ENCODE measurements at regions not wholly inside any gene's neighbourhood (a gene's known extent, or its start where the extent isn't known, plus 50 kb on each side); places are given as distances from the start of the nearest gene placed in this dataset.

DNA sequence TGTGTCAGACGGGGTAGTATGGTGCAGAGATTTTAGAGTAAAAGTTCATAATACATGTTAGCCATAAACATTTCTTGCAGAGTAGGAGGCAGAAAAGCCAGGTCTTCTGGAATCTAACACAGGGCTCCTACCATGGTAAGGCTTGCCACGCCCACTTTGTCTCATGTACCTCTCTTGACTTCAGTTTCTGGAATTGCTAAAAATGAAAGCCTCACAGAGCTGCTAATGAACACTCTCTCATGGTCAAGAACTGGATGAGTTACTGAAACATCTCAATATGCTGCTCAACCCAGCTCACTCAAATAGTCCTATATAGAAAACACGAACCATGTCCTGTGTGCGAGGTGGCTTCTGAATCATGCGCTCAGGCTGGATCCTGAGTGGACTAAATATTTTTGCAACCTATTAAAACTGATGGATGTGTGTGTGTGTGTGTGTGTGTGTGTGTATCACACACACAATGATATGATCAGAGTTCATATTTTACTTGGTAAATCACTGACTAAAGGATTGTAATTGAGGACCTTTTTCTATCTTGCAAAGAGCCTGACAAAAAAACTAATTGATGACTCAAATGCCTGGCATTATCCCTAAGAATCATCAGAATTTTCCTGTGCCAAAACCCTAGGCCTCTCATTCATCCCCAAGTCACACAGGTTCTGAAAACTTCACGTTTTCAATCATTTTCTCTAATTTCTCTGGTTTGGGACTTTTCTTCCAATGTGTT is 1306.6 kb downstream of the XPNPEP1 start:
- WGBS, 2 experiments (ENCODE audit: extremely low coverage in 2 of 2, insufficient read length in 1 of 2): 20% methylated on average over 1 of the region's 6 CpGs; no CpG with 5 or more reads in 1 of the 2 experiments
- no peak overlapping the region for H2BK120ac ChIP-seq (ENCODE audit: low read depth, low read length)
- no peak for TF ChIP-seq POLR2A (IDR thresholded peaks at IDR 0.05; ENCODE audit: low read depth, low read length)
- TF ChIP-seq CHD1 (IDR thresholded peaks at IDR 0.05; ENCODE audit: low read depth, low read length): no peak
- TF ChIP-seq RFX5 (IDR thresholded peaks at IDR 0.05; ENCODE audit: low read depth, low read length): no peak
- TF ChIP-seq NFE2L2 (IDR thresholded peaks at IDR 0.05; ENCODE audit: low read depth, low read length): no peak
- TF ChIP-seq CEBPB (IDR thresholded peaks at IDR 0.05; ENCODE audit: low read depth, low read length): no peak
- TF ChIP-seq, protein P1, sequence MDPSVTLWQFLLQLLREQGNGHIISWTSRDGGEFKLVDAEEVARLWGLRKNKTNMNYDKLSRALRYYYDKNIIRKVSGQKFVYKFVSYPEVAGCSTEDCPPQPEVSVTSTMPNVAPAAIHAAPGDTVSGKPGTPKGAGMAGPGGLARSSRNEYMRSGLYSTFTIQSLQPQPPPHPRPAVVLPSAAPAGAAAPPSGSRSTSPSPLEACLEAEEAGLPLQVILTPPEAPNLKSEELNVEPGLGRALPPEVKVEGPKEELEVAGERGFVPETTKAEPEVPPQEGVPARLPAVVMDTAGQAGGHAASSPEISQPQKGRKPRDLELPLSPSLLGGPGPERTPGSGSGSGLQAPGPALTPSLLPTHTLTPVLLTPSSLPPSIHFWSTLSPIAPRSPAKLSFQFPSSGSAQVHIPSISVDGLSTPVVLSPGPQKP (IDR thresholded peaks at IDR 0.05; ENCODE audit: borderline replicate concordance, low read depth, low read length): no peak
- no peak for TF ChIP-seq MAZ (IDR thresholded peaks at IDR 0.05; ENCODE audit: borderline replicate concordance, low read depth, low read length)
- TF ChIP-seq MAFK (IDR thresholded peaks at IDR 0.05; ENCODE audit: low read depth, low read length): no peak
- TF ChIP-seq BHLHE40 (IDR thresholded peaks at IDR 0.05; ENCODE audit: low read depth, low read length): no peak
- no peak for TF ChIP-seq RCOR1 (IDR thresholded peaks at IDR 0.05; ENCODE audit: insufficient replicate concordance, low read length)
- no peak for TF ChIP-seq RAD21 (IDR thresholded peaks at IDR 0.05; ENCODE audit: low read length)
- TF ChIP-seq SMC3 (IDR thresholded peaks at IDR 0.05; ENCODE audit: low read depth, low read length): no peak
- TF ChIP-seq MXI1 (IDR thresholded peaks at IDR 0.05; ENCODE audit: borderline replicate concordance, low read depth, low read length): no peak
- TF ChIP-seq, protein P2, sequence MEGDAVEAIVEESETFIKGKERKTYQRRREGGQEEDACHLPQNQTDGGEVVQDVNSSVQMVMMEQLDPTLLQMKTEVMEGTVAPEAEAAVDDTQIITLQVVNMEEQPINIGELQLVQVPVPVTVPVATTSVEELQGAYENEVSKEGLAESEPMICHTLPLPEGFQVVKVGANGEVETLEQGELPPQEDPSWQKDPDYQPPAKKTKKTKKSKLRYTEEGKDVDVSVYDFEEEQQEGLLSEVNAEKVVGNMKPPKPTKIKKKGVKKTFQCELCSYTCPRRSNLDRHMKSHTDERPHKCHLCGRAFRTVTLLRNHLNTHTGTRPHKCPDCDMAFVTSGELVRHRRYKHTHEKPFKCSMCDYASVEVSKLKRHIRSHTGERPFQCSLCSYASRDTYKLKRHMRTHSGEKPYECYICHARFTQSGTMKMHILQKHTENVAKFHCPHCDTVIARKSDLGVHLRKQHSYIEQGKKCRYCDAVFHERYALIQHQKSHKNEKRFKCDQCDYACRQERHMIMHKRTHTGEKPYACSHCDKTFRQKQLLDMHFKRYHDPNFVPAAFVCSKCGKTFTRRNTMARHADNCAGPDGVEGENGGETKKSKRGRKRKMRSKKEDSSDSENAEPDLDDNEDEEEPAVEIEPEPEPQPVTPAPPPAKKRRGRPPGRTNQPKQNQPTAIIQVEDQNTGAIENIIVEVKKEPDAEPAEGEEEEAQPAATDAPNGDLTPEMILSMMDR (conservative IDR thresholded peaks at IDR 0.05; ENCODE audit: low read depth, low read length): no peak
- TF ChIP-seq, protein P3, sequence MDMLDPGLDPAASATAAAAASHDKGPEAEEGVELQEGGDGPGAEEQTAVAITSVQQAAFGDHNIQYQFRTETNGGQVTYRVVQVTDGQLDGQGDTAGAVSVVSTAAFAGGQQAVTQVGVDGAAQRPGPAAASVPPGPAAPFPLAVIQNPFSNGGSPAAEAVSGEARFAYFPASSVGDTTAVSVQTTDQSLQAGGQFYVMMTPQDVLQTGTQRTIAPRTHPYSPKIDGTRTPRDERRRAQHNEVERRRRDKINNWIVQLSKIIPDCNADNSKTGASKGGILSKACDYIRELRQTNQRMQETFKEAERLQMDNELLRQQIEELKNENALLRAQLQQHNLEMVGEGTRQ (IDR thresholded peaks at IDR 0.05; ENCODE audit: low read depth, low read length): no peak
- no peak for TF ChIP-seq FOS (IDR thresholded peaks at IDR 0.05; ENCODE audit: low read depth, low read length)
- intact Hi-C loops (cut with micrococcal nuclease): no loop called here
- H3K9ac ChIP-seq (ENCODE audit: low read depth, low read length): no peak overlapping the region
- ATAC-seq (ENCODE audit: low read depth) (no peak), DNase-seq (no peak)
- CTCF ChIA-PET: no interaction called here
- no peak overlapping the region for H2AFZ ChIP-seq (replicated peaks; ENCODE audit: low read length, poor library complexity)
- H3K9me1 ChIP-seq (ENCODE audit: insufficient read depth, low read length): no peaks in the 10 kb centered on the region
- no peak overlapping the region for H4K8ac ChIP-seq (ENCODE audit: low read depth in 2 of 2, low read length in 2 of 2)
- no peak overlapping the region for H3K4me3 ChIP-seq (ENCODE audit: insufficient read depth, low read depth, low read length)
- no peak overlapping the region for H2AK5ac ChIP-seq (ENCODE audit: low read depth, low read length)
- no peak overlapping the region for H4K5ac ChIP-seq (ENCODE audit: low read depth, low read length)
- no peaks in the 10 kb centered on the region for H3K79me1 ChIP-seq (ENCODE audit: low read depth in 1 of 2, low read length in 2 of 2)
- no peak overlapping the region for H3K27ac ChIP-seq (ENCODE audit: insufficient read depth, low read length)
- H4K91ac ChIP-seq (ENCODE audit: insufficient read depth, low read depth, low read length): no peak overlapping the region
- 0 out of 2 replicates have a peak, but pooled peaks cover 2% of the 10 kb centered on the region for H3K9me3 ChIP-seq (ENCODE audit: control insufficient read depth, insufficient read depth, low read length)
- no peak overlapping the region for H3K4ac ChIP-seq (ENCODE audit: low read depth, low read length)
- H2BK5ac ChIP-seq (ENCODE audit: low read depth, low read length, poor library complexity, severe bottlenecking): no peak overlapping the region
- no peak overlapping the region for H3K4me2 ChIP-seq (ENCODE audit: low read depth, low read length)
- H3K23ac ChIP-seq (ENCODE audit: low read depth, low read length): no peak overlapping the region
- dilution Hi-C loops (cut with HindIII; ENCODE audit: low sequenced_read_pairs, unreplicated experiment): no loop called here
- no peak overlapping the region for H2BK20ac ChIP-seq (ENCODE audit: low read depth, low read length)
- H3K14ac ChIP-seq (replicated peaks; ENCODE audit: low read depth, low read length): no peak overlapping the region
- H3K36me3 ChIP-seq (ENCODE audit: control insufficient read depth, insufficient read depth, low read length): no peaks in the 10 kb centered on the region
- H4K20me1 ChIP-seq (ENCODE audit: insufficient read depth, low read length): no peaks in the 10 kb centered on the region
- no peak overlapping the region for H2BK15ac ChIP-seq (ENCODE audit: low read depth, low read length)
- POLR2A ChIA-PET (ENCODE audit: unreplicated experiment): no interaction called here
- in situ Hi-C loops (cut with MboI; ENCODE audit: low sequenced_read_pairs): no loop called here
- no peak overlapping the region for H3K56ac ChIP-seq (ENCODE audit: extremely low read depth, insufficient read depth, low read length)
- H2AK9ac ChIP-seq (replicated peaks; ENCODE audit: low read depth, low read length, poor library complexity): no peak overlapping the region
- no TSS peak for BruUV-seq (replicated peaks)
- H3K27me3 ChIP-seq (ENCODE audit: control insufficient read depth, insufficient read depth, low read length): no peaks in the 10 kb centered on the region
- no peaks in the 10 kb centered on the region for H3K4me1 ChIP-seq (ENCODE audit: control insufficient read depth, insufficient read depth, low read length)
- no peak overlapping the region for H3K18ac ChIP-seq (ENCODE audit: low read depth, low read length)

Measured in IMR-90 (cell line).